GM10248 (cell line): ENCODE measurements at regions not wholly inside any gene's neighbourhood (a gene's known extent, or its start where the extent isn't known, plus 50 kb on each side); places are given as distances from the start of the nearest gene placed in this dataset.

Experiments used
- CTCF ChIA-PET: fragments of 300-600 bp; sonication (Branson Sonifier 250); formaldehyde crosslinking; extraction: SDS; loops from one replicate; lab custom pipeline; 2021; ENCODE audit warnings: antibody characterized with exemption; lab: Yijun Ruan, JAX
- POLR2A ChIA-PET: fragments of 350-650 bp; sonication (Branson Sonifier 250); formaldehyde crosslinking; extraction: SDS; loops from one replicate; lab custom pipeline; 2020; ENCODE audit warnings: antibody characterized with exemption; lab: Yijun Ruan, JAX
- DNase-seq: peaks from one replicate; pipeline ENCODE4 v3.0.0; 2012; ENCODE audit errors: extremely low spot score
- TF ChIP-seq, protein P1 (sequence below): IDR thresholded peaks from 2 replicates; pipeline ENCODE4 v1.5.1; 2012; ENCODE audit warnings: mild to moderate bottlenecking, low read depth; ENCODE audit errors: extremely low read depth, missing control alignments, control extremely low read depth

DNA sequence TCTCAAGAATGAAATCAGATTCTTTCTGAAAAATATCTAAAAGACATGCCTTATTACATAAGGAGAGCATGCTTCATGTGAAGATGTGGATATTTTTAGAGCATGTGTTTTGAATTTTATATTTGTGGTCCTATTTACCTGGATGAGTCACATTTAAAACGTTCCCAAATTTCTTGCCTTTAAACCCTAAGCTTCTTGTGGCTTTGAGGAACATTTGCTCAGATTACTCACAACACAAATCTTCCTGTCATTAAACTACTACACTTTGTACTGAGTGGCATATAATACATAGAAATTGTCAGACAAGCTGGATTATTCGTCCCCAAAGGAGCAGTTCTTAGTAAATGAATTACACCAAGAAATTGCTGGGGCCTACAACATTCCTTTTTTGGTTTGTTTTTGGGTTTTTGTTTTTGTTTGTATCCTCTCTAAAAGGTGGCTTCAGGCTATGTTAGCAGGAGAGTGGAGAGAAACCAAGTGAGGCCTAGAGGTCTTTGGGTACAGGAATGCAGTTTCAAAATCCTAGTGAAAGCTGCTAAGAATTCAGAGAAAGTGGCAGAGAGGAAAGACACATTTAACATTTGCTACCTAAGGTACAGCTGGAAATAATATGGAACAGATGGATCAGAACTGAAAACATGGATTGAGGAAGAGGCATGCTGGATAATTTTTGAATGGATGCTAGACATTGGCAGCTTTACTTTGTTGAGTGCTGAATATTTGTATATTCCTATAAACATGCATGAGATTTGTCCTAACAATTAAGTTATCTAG, 128.1 kb downstream of the RPL22L1 start:
- ChIA-PET POLR2A (no interaction called here), CTCF (interaction anchor here (1.0 to 2.2 kb wide), 4 partner anchors 11 to 36 kb away, joined by 3 to 6 read pairs (median 4); no protein-coding TSS in a partner anchor)
- DNase-seq = no peak
- TF ChIP-seq, protein P1, sequence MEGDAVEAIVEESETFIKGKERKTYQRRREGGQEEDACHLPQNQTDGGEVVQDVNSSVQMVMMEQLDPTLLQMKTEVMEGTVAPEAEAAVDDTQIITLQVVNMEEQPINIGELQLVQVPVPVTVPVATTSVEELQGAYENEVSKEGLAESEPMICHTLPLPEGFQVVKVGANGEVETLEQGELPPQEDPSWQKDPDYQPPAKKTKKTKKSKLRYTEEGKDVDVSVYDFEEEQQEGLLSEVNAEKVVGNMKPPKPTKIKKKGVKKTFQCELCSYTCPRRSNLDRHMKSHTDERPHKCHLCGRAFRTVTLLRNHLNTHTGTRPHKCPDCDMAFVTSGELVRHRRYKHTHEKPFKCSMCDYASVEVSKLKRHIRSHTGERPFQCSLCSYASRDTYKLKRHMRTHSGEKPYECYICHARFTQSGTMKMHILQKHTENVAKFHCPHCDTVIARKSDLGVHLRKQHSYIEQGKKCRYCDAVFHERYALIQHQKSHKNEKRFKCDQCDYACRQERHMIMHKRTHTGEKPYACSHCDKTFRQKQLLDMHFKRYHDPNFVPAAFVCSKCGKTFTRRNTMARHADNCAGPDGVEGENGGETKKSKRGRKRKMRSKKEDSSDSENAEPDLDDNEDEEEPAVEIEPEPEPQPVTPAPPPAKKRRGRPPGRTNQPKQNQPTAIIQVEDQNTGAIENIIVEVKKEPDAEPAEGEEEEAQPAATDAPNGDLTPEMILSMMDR = no peak

DNA sequence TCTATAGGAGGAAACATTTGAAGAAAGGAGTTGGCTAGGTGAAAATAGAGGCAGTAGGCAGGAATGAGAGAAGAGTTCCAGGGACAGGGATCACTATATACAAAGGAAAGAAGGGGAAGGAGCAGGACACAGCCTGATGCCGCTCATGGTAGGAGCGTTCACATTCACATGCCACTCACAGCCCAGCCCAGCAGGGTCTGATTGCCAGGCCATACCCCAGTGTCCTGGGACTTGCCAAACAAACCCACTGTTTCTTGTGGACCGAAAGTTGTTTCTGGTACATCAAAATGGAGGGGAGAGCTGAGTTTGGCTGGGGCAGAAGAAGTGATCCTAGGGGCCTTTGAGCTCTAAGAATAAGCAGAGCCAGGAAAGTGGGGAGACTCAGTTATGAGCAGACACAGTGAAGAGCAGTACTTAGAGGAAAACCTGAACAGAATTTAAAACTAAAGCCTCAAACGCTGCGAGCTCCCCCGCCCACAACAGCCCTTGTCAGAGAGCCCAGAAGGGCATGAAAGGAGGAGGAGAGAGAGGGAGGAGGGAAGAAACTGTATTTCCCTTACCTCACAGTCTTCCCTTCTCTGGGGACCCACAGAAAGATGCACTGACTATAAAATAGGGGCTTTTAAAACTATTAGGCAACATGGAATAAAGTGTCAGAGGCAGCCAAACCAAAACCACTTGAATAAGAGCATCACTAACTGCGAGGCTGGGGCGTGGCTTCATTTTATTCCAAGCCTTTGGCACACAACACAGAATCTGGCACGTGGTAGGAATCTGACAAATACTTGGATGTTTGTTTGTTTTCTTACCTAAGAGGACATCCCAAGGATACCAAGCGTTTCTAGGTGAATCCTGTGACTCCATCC, 129.0 kb downstream of the RPL22L1 start:
- no peak for DNase-seq
- CTCF ChIA-PET = interaction anchor here (1.2 to 2.2 kb wide), 5 partner anchors 10 to 37 kb away, joined by 3 to 6 read pairs (median 4); no protein-coding TSS in a partner anchor
- TF ChIP-seq, protein P1 = no peak
- POLR2A ChIA-PET = no interaction called here

DNA sequence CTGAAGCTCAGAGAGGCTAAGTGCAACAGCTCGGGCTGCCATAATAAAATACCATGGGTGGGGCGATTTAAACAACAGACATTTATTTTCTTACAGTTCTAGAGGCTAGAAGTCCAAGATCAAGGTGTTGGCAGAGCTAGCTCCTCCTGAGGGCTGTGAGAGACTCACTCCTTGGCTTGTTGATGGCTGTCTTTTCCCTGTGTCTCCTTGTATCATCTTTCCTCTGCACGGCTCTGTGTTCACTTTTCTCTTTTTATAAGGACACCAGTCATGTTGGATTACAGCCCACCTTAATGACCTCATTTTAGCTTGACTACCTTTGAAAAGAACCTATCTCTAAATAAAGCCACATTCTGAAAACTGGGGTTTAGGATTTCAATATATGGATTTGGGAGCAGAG, 129.7 kb downstream of the RPL22L1 start:
- CTCF ChIA-PET = interaction anchor here (1.2 to 1.4 kb wide), 2 partner anchors 10 to 15 kb away, joined by 4 to 6 read pairs; no protein-coding TSS in a partner anchor
- TF ChIP-seq, protein P1 = no peak
- POLR2A ChIA-PET = no interaction called here
- DNase-seq = no peak

DNA sequence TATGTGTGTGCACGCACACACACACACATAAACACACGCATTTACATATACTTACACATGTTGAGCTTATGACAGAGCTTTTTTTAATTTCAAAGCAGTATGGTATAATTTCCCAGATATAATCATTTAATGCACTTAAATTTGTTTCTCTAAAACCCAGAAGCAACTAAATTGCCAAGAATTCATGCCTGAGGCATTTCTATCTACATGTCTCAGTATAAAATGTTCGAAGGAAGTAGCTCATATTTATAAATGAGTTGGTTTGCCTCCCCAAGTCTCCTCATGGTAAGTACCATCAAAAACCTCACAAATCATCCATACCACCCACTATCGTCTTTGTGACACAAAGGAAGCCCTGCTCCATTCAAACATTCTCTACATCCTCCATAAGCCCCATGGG, 130.6 kb downstream of the RPL22L1 start:
- no peak for DNase-seq
- ChIA-PET CTCF (interaction anchor here (1.4 kb wide), 1 partner anchor 9 kb away, joined by 6 read pairs; no protein-coding TSS in a partner anchor), POLR2A (no interaction called here)
- TF ChIP-seq, protein P1 = no peak

DNA sequence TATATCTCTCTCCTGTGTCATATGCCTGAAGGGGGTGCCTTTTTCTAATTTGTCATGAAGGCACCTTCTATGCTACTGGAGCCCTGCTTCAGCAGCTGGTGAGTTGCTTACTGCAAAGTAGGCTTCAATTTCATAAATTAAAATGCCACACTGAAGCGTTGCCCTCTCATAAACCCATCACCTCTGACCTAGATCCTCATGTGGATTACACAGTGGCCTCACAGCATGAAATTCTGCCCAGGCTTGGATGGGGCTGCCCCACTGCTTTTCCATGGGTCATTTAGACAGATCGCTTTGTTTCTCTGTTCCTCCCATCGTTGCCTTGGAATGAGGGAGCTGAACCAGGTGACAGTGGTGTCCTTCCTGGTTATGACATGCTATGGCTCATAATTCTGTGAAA, 131.2 kb downstream of the RPL22L1 start:
- POLR2A ChIA-PET = no interaction called here
- TF ChIP-seq, protein P1 = no peak
- DNase-seq = no peak
- CTCF ChIA-PET = no interaction called here

DNA sequence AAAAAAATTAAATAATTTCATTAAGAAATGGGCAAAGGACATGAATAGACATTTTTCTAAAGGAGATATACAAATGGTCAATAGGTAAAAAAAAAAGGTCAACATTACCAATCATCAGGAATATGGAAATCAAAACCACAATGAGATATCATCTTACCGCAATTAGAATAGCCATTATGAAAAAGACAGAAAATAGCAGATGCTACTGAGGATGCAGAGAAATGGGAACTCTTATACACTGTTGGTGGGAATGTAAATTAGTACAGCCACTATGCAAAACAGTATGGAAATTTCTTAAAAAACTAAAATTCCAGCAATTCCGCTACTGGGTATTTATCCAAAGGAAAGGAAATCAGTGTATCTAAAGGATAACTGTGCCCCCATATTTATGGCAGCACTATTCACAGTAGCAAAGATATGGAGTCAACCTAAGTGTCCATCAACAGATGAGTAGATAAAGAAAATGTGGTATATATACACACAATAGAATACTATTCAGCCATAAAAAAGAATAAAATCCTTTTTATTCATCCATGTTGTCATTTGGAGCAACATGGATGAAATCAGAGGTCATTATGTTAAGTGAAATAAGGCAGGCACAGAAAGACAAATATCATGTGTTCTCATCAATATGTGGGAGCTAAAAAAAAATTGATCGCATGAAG, 132.4 kb downstream of the RPL22L1 start:
- DNase-seq = no peak
- ChIA-PET POLR2A (no interaction called here), CTCF (no interaction called here)
- TF ChIP-seq, protein P1 = no peak
